Keratinocyte (primary cell): ENCODE measurements at regions not wholly inside any gene's neighbourhood (a gene's known extent, or its start where the extent isn't known, plus 50 kb on each side); places are given as distances from the start of the nearest gene placed in this dataset.

Source experiments
- EZH2 ChIP-seq: IDR thresholded peaks from one replicate; pipeline ENCODE4 v1.6.1; 2012; ENCODE audit warnings: inconsistent platforms, mild to moderate bottlenecking, low read length, moderate library complexity
- TF ChIP-seq, protein P1 (sequence below), 3 experiments: IDR thresholded peaks in 1 of 3; conservative IDR thresholded peaks in 1 of 3; optimal IDR thresholded peaks in 1 of 3; 2 replicates in 2 of 3; 3 replicates in 1 of 3; pipeline versions ENCODE3 to v1.5.1; 2011; ENCODE audit warnings: low read length in 3 of 3, mild to moderate bottlenecking in 3 of 3, moderate library complexity in 2 of 3, control low read depth in 1 of 3, inconsistent platforms in 1 of 3; ENCODE audit not compliant: insufficient read depth in 2 of 3; ENCODE audit errors: extremely low read depth in 1 of 3

GRCh38 chr5:159488516-159488915 is 158.2 kb upstream of the IL12B start:
- TF ChIP-seq, protein P1, sequence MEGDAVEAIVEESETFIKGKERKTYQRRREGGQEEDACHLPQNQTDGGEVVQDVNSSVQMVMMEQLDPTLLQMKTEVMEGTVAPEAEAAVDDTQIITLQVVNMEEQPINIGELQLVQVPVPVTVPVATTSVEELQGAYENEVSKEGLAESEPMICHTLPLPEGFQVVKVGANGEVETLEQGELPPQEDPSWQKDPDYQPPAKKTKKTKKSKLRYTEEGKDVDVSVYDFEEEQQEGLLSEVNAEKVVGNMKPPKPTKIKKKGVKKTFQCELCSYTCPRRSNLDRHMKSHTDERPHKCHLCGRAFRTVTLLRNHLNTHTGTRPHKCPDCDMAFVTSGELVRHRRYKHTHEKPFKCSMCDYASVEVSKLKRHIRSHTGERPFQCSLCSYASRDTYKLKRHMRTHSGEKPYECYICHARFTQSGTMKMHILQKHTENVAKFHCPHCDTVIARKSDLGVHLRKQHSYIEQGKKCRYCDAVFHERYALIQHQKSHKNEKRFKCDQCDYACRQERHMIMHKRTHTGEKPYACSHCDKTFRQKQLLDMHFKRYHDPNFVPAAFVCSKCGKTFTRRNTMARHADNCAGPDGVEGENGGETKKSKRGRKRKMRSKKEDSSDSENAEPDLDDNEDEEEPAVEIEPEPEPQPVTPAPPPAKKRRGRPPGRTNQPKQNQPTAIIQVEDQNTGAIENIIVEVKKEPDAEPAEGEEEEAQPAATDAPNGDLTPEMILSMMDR (optimal IDR thresholded peaks at IDR 0.05 in 1 of 3, IDR thresholded peaks at IDR 0.05 in 1 of 3, conservative IDR thresholded peaks at IDR 0.05 in 1 of 3; ENCODE audit: extremely low read depth in 1 of 3, insufficient read depth in 2 of 3, low read length in 3 of 3): no peak
- no peak for TF ChIP-seq EZH2
